Epidermal melanocyte (primary cell): ENCODE measurements at regions not wholly inside any gene's neighbourhood (a gene's known extent, or its start where the extent isn't known, plus 50 kb on each side); places are given as distances from the start of the nearest gene placed in this dataset.

Experiments used
- DNase-seq: peaks from one replicate; pipeline ENCODE4 v3.0.0; 2011; ENCODE audit warnings: low spot score; ENCODE audit not compliant: insufficient read length

DNA sequence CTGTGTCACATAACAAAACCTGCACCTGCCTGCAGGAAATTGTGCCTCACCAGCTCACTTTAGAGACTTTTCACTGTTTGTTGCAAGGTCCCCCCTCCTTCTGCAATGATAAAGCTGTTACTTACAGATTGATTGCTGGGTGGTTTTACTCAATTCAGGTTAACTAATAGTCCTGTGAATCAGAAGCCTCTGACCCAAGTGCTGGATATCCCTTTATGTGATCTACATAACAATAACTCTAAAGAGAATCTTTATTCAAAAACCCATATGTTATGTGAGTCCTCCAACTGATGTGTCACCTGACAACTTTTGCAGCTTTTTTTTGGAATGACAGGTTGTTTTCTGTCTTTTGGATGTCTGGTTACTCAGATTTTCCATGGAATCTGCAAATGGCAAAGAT lies 2323.6 kb upstream of the TENM3 start:
- DNase-seq = no peak

DNA sequence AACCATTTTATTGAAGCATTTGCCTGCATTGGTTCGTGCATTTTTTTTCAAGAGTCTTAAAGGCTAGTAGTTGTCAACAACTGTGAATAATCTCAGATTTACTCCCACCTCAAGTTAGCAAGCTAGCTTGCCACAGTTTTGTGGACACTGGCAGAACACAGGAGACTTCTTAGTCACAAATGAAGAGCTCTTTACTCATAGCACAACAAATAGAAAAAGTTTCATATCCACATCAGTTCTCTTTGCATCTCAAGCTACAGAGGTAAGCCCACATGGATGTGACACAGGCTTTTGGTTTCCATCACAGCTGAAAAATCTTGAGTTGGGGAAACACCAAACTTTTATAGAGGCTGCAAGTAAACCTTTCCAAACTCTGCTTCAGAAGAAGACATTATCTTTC lies 2315.7 kb upstream of the TENM3 start:
- no peak for DNase-seq

DNA sequence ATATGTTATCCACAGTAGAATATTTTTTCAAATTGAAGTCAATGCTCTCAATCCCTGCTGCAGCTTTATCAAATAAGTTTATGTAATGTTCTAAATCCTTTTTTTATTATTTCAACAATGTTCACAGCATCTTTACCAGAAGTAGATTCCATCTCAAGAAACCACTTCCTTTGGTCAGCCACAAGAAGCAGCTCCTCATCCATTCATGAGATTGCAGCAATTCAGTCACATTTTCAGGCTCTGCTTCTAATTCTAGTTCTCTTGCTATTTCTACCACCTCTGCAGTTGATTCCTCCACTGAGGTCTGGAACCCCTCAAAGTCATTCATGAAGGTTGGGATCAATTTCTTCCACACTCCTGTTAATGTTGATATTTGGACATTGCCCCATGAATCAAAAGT lies 2301.3 kb upstream of the TENM3 start:
- no peak for DNase-seq

DNA sequence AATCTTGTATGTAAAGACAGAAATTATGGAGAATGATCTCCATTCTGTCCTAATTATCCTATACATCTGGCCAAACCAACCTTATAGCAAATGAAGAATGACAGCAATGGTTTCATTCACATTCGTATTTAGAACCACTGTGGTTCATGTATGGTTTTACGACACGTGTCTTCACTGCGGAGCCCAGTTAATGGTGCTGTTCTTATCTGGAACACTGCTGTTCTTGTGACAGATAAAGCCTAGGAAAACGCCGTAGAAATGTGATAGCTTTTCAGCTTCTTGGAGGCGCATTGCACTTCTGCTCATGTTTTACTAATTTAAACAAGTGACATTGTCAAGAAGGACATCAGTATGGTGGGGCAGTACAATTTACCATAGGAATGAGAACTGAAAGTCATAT lies 2266.4 kb upstream of the TENM3 start:
- DNase-seq = no peak

DNA sequence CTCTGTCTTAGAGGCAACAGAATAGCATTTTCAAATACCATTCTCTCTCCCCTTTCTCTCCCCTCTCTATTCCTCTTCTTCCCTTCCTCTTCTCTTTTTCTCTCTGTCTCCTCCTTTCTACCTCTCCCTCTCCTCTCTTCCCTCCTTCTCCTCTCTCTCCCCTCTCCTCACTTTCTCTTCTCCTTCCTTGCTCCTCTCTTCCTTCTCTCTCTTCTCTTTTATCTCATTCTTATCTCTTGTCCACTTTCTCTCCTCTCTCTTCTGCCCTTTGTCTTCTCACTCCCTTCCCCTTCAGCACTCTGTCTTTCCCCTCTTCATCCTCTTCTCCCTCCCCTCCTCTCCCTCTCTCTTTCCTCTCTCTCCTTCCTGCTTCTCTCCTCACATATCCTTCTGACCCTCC lies 2265.8 kb upstream of the TENM3 start:
- no peak for DNase-seq

DNA sequence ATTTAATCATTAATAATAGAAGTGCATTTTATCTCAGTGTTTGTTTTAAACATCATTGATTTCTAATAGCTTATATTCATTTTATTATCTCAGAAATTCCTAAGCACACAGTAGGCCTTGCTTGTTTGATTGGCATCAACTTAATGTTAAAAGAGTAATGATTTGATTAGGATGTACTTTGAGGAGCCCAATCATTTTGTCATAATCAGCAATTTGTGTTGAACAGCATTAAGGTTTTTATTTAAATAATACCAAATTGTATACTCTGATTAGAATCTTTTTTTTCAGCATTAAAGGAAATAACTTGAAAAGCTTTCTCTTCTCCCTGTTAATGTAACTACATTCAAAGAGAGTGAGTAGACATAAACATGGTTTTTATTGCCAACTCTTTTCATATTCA lies 2262.0 kb upstream of the TENM3 start:
- no peak for DNase-seq

DNA sequence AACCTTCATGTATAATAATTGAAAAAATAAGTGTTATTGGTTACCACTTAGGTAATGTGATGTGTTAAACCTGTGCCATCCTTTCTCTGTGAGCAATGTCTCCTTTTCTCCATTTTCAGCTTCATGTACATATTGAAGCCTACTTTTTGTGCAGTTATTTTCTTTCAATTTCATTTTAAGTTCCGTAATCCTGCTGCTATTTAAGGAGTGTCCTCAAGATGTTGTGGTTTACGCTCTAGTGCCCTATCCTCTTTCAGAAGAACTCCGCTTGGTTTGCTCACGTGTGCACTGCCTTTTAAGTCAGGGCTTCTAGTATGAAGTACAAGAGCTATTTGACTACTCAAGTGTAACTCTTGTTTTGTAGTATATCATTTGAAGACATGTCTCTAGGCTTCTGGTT lies 2253.2 kb upstream of the TENM3 start:
- no peak for DNase-seq

DNA sequence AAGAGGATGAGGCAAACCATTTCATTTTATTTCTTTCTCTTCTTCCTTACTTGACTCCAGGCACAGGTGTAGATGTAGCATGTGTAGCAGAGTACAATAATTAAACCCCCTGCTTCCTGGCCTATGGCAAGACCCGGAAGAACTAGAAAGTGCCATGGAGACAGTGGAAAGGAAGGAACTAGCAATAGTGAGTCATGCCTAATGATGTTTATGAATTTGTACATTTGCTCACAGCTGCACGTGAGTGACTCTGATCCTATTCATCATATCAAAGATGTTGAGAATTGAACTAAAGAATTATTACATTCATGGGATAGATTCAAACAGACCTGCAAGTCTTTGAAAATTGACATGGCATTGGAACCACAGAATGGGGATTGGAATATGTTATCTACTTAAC lies 2233.9 kb upstream of the TENM3 start:
- no peak for DNase-seq

DNA sequence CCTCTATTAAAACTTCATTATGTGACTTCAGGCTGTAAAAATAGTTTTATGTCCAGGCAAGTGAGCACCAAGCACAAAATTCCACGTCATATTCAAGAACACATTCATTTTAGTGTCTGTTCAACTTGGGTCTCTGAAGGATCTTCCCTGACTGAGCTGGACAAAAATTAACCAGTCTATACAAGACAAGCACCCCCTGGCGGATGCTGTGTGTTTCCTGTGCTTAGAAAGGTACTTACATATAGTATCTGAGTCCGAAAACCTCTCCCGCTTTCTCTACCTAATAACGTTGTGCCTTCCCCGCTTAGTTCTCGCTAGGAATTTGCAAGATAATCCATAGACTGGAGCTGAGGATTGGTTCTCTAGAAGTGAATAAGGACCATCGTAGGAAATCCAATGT lies 2214.5 kb upstream of the TENM3 start:
- DNase-seq = no peak

DNA sequence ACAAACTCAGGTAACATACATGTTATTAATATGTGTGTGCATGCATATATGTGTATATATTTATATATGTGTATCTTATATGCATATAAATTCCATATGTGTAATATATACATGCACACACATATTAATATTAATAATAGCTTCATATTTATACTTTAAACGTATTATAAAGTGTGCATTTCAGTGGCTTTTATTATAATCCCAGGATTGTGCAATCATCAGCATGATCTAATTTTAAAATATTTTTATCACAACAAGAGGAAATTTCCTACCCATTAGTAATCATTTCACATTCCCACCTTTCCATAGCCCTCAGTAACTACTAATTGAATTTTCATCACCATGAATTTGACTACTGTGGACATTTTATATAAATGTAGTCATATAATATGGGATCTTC lies 2211.9 kb upstream of the TENM3 start:
- no peak for DNase-seq

DNA sequence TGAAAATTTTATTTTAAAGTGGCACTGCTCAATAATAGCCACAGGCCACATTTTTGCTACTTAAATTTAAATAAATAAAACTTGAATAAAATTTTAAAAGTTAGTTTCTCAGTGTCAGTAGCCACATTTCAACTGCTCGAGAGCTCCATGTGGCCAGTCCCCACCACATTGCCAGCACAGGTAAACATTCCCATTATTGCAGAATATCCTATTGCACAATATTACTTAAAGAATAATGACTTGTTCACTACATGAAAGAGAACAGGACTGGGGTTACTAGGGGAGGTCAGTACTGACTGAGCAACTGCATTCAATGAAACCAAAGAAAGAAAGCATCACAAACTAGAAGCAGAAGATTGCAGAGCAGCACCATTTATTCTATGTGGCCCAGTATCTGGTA lies 2201.6 kb upstream of the TENM3 start:
- DNase-seq = no peak

DNA sequence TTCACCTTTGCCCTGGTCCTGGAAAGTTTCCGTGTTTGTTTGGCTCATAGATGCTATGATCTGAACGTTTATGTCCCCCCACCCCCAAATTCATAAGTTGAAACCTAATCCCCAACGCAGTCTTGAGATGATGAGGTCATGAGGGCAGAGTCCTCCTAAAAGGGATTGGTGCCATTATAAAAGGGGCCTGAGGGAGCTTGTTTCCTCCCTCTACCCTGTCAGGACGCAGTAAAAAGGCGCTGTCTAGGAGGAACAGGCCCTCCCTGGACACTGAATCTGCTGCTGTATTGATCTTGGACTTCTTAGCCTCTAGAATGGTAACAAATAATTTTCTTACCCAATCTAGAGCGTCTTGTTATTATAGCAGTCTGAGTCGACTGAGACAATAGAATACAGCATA lies 2190.6 kb upstream of the TENM3 start:
- DNase-seq = no peak

DNA sequence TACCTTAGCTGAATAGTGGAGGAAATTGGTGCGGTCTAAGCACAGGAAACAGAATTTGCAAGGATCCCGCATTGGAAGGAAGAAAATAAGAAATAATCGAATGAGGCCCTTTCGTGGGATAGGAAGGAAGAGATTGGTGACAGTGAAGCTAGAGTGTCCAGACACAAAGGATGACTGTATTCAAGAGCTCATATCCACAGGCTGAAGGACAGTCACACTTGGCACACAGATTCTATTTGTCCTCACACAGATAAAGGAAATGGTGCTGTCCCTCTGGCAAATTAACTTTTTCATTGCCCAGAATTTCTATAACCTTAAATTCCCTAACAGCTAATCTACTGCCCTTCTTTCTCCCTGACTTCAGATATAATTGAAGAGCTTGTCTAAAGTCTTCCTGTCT lies 2188.9 kb upstream of the TENM3 start:
- no peak for DNase-seq

DNA sequence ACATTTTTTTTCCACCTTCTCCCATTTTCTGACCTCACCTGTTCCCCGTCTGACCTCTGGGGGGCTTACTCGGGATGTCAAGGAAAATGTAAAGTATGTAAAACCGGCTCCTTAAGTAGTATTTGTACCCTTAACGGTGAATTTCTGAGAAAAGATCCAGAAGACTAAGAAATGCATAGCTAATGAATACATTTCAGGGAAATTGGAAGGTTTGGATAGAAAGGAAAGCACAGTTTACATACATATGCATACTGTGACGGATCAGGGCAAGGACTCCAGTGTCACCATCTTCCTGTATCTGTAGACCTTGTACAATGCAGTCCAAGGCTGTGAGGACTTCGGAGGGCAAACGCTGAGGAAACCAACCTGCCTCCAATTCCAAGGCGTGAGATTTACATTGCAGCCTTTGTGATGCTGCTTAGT lies 2185.9 kb upstream of the TENM3 start:
- no peak for DNase-seq

DNA sequence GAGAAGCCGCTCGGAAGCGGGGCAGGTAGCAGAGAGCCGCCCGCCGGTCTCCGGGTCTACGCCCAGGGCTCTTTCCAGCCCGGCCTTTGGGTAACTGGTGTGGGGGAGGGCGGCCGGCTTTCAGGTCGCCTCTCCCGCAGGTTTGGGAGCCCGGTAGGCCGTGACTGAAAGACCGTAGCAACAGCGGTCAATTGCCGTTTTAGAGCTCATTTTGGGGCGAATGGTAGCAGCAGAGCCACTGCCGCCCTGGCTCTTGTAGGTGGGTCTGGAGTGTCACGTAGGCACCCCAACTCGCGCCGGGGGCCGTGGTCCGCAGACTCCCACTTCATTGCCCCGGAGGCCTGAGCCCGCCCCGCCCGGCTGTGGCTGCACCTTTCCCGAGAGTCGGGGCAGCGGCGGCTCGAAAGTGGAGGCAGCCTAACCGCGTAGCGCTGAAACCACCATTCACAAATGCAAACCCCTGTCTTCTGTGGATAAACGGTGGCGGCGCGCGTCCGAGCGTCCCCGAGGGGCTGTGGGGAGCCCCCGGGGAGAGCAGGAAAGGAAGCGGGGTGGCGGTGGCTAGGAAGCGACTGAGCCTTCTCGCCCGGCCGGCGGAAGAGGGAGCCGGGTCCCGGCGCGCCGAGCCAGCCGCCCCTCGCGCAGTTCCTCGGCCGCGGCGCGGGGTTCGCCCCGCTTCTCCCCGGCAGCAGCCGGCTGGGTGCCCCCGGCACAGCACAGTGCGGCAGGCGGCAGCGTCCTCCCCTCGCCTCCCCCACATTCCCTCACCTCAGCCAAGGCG lies 2185.1 kb upstream of the TENM3 start:
- no peak for DNase-seq

DNA sequence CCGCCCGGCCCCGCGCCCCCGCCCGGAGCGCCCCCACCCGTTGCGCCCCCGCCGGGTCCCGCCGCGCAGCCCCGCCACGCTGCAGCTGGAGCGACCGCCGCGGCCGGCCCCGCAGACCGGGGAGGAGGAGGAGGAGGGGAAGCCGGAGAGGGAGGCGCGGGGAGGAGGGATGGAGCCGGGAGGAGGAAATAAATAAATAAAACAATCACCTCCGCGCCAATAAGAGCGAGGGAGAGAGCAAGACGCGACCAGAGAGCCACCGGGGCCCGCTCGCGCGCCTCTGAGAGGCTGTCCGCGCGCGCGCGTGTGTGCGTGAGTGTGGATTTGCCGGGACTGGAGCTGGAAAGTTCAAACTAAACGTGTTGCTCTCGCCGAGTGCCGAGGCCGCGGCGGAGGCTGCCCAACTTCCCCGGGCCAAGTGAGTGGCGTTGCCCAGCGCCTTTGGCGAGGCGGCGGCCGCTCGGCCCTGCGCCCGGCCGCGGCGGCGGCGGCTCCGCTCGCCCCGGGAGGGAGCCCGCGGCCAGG lies 2184.4 kb upstream of the TENM3 start:
- DNase-seq = peak; percentile 24

DNA sequence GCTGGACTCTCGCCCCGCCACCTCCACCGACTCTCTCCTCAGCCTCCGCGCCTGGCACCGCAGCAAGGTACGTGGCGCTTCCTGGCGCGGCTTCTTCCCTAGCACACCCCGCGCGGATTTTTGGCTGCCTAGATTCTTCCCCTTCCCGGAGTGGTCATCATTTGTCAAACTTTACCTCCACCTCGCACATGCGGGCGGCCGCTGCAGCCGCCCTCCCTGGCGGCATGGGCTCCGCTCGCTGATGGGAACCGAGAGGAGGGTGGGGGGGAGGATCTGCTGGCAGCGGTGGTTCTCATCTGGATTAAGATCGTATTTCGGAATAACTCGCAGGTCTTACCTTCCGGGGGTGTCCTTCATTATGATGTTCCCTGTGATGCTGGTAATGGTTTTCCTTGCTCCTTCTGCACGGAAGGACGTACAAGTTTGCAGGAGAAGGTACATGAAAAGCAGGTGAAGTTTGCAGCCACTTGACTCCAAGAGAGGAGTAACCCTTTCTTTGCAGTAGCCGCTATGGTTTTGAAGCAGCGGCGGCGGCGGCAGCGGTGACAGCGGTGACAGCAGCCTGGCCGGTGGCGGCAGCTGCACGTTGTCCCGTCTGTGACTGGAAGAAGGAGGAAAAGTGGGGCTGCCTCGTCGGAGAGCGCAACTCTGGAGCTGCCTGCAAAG lies 2183.9 kb upstream of the TENM3 start:
- DNase-seq = no peak

DNA sequence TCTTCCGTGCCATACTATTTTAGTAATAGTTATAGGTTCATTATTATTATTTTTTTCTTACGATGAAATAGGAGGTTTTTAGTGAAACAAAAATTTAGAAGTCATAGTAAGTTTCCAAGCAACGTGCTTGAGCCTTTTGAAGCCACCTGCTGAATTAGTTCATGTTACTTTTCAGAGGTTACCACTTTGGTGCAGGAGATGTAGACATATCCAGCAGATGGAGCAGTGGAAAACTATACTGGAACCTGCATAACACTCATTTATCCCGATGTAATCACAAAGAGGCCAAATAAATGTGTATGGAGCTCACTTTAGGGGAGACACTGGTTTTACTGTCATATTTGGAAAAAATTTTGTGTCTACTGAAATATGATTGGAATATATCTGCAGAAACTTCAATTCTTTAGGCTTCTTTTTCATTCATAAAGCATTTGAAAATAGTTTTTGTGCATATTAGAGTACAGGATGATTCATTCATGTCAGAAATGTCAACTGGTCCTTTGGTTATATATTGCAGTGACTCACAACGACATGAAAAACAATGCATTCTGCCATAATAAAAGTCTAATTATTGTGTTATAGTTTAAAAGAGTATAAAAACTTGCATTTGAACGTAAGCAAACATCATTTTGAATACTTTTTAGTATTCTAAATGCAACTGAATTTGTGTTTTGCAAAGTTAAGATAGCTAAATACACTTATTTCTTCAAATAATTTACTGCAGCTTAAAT lies 2182.9 kb upstream of the TENM3 start:
- DNase-seq = no peak

DNA sequence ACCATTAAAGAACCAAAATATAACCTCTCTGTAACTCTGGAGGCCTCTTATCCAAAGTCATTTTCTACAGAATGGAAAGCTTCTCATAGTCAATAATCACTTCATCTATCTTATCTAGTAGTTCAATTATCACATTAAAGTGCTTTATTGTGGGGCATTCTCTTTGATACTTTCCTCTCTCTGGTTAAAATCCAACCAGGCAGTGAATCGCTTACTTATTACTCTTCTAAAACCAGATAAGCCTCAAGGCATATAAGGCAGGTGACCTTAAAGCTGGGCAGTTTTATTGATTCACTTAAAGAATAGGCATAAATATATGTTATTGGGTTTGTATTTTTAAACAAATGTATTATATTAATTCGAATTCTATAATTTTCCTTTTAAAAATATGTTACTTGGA lies 2162.1 kb upstream of the TENM3 start:
- no peak for DNase-seq

DNA sequence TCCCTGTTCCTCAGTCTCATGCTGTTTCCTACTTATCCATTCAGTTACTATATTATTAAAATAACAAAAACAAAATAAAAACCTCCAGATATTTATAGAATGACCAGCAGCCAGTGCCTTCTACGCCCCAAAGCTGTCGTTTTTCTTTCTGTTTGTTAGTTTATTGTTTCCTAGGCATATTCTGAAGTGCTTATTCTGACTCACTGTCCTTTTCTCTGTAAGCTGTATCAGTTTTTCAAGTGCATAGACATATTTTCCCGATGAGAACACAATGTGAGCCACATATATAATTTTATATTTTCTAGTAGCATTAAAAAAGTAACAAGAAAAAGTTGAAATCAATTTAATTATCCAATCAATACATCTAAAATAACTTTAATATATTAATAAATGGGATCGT lies 2158.6 kb upstream of the TENM3 start:
- no peak for DNase-seq

DNA sequence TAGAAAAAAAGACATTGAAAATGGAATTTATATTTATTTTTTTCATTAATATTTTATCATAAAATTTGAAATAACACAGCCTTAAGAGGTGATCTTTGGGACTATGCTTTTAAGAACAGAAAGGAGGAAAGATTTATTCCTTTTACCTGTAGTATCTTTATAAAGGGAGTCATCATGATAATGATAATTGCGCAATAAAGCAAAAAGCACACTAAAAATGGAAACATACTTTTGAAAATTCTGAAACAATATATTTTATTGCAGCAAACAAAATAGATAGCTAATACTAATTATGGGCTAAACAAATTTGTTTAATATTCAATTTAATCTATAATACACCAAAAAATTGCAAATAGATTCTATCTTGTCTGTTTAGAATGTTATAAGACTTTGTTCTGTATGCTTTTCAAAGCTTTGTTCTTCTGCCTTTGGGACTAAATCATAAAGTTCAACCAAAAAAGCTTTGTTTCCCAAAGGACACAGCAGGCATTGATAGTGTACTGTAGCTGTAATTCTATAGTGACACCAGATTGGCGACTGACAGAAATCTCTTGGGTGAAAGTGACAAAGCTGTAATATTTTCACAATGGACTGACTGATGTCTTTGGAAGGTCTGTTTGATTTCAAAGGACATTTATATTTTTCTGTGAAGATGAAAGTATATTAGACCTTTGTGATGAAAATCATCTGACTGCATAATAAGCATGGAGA lies 2156.6 kb upstream of the TENM3 start:
- DNase-seq = no peak

DNA sequence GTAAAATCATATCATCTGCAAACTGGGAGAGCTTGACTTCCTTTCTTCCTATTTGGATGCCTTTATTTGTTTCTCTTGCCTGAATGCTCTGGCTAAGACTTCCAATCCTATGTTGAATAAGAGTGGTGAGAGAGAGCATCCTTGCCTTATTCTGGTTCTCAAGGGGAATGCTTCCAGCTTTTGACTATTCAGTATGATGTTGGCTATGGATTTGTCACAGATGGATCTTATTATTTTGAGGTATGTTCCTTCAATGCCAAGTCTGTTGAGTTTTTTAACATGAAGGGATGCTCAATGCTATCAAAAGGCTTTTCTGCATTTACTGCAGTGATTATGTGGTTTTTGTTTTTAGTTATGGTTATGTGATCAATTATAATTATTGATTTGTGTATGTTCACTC lies 2144.6 kb upstream of the TENM3 start:
- DNase-seq = no peak
